ENCODE measurements at regions not wholly inside any gene's neighbourhood (a gene's known extent, or its start where the extent isn't known, plus 50 kb on each side); places are given as distances from the start of the nearest gene placed in this dataset.

DNA sequence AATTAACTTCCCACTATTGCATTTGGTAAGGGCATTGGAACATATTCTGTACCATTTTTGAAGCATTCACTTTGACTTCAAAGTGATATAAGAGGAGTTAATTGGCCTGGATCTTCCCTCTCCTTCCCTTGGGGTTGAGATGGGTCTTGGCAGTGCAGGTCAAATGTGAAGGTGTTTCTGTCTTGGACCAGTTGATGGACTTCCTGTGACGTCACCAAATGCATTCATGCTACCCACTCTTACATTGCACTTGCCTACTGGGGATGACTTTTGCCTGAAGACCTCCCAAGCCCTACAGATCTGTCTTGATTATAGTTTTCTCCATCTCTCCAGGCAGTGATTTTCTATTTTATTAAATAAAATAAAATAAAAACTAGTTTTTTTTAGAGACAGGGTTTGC is 221.5 kb downstream of the BUB3 start:
- peaks cover 0 to 4% (median 0%) of the 10 kb centered on the region in 4 donors for H3K4me1 ChIP-seq
- intact Hi-C loops (cut with DNase I; ENCODE audit: low total_unique reads): no loop called here
- no peaks in the 10 kb centered on the region for H3K36me3 ChIP-seq
- DNase-seq: no peak
- H3K27me3 ChIP-seq: no peaks in the 10 kb centered on the region
- no peak overlapping the region for H3K27ac ChIP-seq
- TF ChIP-seq, protein P1, sequence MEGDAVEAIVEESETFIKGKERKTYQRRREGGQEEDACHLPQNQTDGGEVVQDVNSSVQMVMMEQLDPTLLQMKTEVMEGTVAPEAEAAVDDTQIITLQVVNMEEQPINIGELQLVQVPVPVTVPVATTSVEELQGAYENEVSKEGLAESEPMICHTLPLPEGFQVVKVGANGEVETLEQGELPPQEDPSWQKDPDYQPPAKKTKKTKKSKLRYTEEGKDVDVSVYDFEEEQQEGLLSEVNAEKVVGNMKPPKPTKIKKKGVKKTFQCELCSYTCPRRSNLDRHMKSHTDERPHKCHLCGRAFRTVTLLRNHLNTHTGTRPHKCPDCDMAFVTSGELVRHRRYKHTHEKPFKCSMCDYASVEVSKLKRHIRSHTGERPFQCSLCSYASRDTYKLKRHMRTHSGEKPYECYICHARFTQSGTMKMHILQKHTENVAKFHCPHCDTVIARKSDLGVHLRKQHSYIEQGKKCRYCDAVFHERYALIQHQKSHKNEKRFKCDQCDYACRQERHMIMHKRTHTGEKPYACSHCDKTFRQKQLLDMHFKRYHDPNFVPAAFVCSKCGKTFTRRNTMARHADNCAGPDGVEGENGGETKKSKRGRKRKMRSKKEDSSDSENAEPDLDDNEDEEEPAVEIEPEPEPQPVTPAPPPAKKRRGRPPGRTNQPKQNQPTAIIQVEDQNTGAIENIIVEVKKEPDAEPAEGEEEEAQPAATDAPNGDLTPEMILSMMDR (IDR thresholded peaks at IDR 0.05): no peak
- no peaks in the 10 kb centered on the region for H3K9me3 ChIP-seq
- H3K4me3 ChIP-seq: no peak overlapping the region

DNA sequence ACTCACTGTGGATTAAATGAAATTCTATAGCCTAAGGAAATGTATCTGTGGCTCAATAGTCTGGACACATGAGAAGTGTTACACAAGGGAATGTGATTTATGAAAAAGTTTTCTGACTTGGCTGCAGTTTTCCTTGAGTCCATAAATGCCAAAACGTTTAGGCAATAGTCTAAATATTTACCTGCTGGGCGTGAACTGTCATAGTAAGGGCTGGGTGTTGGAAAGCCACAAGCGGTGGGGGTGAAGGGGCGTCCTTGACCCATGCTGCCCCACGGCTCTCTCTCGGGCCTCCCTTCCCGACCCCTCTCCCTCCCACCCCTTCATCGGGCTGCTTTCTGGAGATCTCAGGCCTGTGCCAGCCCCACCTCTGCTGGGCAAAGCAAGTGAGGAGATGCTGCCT is 223.7 kb downstream of the BUB3 start:
- intact Hi-C loops (cut with DNase I; ENCODE audit: low total_unique reads): no loop called here
- Histone ChIP-seq H3K9me3 (no peaks in the 10 kb centered on the region), H3K4me3 (no peak overlapping the region), H3K36me3 (no peaks in the 10 kb centered on the region), H3K27me3 (no peaks in the 10 kb centered on the region), H3K27ac (no peak overlapping the region), H3K4me1 (peaks cover 0 to 4% (median 0%) of the 10 kb centered on the region in 4 donors)
- no peak for DNase-seq
- TF ChIP-seq, protein P1 (IDR thresholded peaks at IDR 0.05): no peak

DNA sequence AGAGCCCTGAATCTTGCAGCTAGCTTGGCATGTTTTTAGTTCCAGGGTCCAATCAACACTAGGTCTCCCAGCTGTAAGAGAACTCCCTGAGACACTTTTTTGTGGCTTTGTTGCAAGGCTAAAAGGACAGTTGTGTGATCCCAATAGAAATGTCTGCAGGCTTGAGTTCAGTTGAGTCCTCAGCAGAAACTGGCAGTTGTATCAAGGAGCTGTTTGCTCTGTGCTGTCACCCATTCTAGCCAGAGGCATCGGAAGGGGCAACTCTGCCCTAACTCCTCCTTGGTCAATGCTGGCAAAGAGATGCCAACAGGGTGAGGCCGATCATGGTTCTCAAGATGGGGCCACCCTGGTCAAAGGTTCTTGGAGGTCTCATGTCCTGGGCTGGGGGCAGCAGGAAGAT is 224.1 kb downstream of the BUB3 start:
- TF ChIP-seq, protein P1 (IDR thresholded peaks at IDR 0.05): no peak

DNA sequence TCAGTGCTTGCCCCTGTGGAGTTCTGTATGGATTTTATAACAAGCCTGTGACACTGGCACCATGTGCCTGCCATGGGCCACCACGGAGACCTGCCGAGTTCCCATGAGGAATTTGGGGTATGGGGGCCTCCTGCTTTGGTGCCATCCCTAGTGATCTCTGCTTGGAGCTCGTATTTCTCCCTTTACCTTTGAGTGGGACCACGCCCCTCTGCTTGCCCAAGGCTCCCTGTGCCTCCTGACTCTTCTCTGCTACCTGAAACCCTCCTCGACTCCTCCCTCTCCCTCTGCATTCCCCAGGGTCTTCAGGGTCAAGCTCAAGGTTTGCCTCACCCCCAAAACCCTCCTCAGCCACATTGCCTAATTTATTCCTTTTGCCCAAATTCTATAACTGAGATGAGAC is 225.0 kb downstream of the BUB3 start:
- no peaks in the 10 kb centered on the region for H3K9me3 ChIP-seq
- H3K27me3 ChIP-seq: no peaks in the 10 kb centered on the region
- no peak overlapping the region for H3K27ac ChIP-seq
- H3K4me3 ChIP-seq: no peak overlapping the region
- peaks cover 0 to 4% (median 0%) of the 10 kb centered on the region in 4 donors for H3K4me1 ChIP-seq
- no peak for DNase-seq
- no peaks in the 10 kb centered on the region for H3K36me3 ChIP-seq
- TF ChIP-seq, protein P1 (IDR thresholded peaks at IDR 0.05): no peak
- intact Hi-C loops (cut with DNase I; ENCODE audit: low total_unique reads): no loop called here

More for the DNA sequence above, 224.1 kb downstream of the BUB3 start:
- H3K27ac ChIP-seq: no peak overlapping the region
- H3K4me1 ChIP-seq: peaks cover 0 to 4% (median 0%) of the 10 kb centered on the region in 4 donors
- intact Hi-C loops (cut with DNase I; ENCODE audit: low total_unique reads): no loop called here
- H3K9me3 ChIP-seq: no peaks in the 10 kb centered on the region
- no peaks in the 10 kb centered on the region for H3K27me3 ChIP-seq
- H3K4me3 ChIP-seq: no peak overlapping the region
- no peak for DNase-seq
- no peaks in the 10 kb centered on the region for H3K36me3 ChIP-seq

DNA sequence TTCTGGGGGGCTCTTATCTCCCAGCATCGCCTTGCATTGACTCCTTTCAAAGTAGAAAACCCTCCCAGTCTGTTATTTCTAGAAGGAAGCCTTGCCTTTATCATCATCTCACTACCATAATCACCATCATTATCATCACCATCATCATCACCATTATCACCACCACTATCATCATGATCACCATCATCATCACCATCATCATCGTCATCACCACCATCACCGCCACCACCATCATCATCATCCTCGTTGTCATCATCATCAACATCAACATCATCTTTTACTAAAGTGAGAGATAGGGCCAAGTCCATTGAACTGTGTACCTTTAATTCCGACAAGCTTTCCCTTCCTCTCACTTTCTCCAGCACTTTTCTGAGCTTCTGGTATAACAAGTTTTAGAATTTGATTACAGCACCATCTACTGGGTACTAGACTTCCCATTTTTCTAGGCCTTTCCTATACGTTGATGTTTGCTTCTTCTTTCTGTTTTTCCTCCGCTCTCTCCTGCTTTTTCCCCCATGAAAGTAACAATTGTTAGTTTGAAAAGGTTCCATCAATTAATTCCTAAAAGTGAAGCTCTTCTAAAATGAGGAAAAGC is 226.4 kb downstream of the BUB3 start:
- Histone ChIP-seq H3K9me3 (peaks cover 0 to 8% (median 7%) of the 10 kb centered on the region in 3 donors), H3K27ac (no peak overlapping the region), H3K36me3 (no peaks in the 10 kb centered on the region), H3K4me3 (no peak overlapping the region), H3K27me3 (no peaks in the 10 kb centered on the region), H3K4me1 (peaks cover 0 to 4% (median 0%) of the 10 kb centered on the region in 4 donors)
- no peak for DNase-seq
- TF ChIP-seq, protein P1 (IDR thresholded peaks at IDR 0.05): no peak
- intact Hi-C loops (cut with DNase I; ENCODE audit: low total_unique reads): no loop called here

DNA sequence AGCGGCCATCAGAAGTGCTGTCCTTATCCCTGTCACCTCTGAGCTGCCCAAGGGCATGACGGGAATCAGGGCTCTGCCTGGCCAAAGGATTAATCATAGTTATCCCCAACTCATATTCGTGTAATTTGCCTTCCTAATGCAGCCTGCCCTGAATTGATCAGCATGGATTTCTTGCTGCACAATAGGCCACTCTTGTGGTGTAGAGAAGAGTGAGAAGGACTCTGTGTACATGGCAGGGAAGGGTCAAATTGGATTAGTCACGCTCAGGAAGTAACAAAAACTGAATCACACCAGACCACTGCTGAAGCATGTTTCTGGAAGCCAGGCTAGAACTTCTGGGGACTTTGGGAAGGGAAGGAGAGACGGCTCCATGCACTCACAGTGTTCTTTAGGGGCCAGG is 227.0 kb downstream of the BUB3 start:
- intact Hi-C loops (cut with DNase I; ENCODE audit: low total_unique reads): no loop called here
- peaks cover 0 to 4% (median 0%) of the 10 kb centered on the region in 4 donors for H3K4me1 ChIP-seq
- H3K36me3 ChIP-seq: no peaks in the 10 kb centered on the region
- DNase-seq: no peak
- TF ChIP-seq, protein P1 (IDR thresholded peaks at IDR 0.05): no peak
- H3K4me3 ChIP-seq: no peak overlapping the region
- peaks cover 0 to 14% (median 13%) of the 10 kb centered on the region in 3 donors for H3K9me3 ChIP-seq
- no peak overlapping the region for H3K27ac ChIP-seq
- no peaks in the 10 kb centered on the region for H3K27me3 ChIP-seq

Data from tibial artery (tissue), 4 donors.